ENCODE measurements at regions not wholly inside any gene's neighbourhood (a gene's known extent, or its start where the extent isn't known, plus 50 kb on each side); places are given as distances from the start of the nearest gene placed in this dataset.

- H3K36me3 ChIP-seq, result no peaks in the 10 kb centered on the region
- H3K9me3 ChIP-seq (replicated peaks), result peaks cover 24% of the 10 kb centered on the region
- TF ChIP-seq, protein P1, sequence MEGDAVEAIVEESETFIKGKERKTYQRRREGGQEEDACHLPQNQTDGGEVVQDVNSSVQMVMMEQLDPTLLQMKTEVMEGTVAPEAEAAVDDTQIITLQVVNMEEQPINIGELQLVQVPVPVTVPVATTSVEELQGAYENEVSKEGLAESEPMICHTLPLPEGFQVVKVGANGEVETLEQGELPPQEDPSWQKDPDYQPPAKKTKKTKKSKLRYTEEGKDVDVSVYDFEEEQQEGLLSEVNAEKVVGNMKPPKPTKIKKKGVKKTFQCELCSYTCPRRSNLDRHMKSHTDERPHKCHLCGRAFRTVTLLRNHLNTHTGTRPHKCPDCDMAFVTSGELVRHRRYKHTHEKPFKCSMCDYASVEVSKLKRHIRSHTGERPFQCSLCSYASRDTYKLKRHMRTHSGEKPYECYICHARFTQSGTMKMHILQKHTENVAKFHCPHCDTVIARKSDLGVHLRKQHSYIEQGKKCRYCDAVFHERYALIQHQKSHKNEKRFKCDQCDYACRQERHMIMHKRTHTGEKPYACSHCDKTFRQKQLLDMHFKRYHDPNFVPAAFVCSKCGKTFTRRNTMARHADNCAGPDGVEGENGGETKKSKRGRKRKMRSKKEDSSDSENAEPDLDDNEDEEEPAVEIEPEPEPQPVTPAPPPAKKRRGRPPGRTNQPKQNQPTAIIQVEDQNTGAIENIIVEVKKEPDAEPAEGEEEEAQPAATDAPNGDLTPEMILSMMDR (IDR thresholded peaks at IDR 0.05; ENCODE audit: borderline replicate concordance), result no peak
- peaks cover 7% of the 10 kb centered on the region for H3K4me1 ChIP-seq
- intact Hi-C loops (cut with micrococcal nuclease), result no loop called here
- no peak for DNase-seq
- H3K27me3 ChIP-seq (ENCODE audit: low read depth), result peaks cover 83% of the 10 kb centered on the region
- no peak overlapping the region for H3K27ac ChIP-seq (replicated peaks)
- no peak overlapping the region for H3K4me3 ChIP-seq
Observed at GRCh38 chr16:86018941-86019340, 120.0 kb downstream of the IRF8 start.

- Histone ChIP-seq H3K27ac (replicated peaks) (no peak overlapping the region), H3K4me1 (peaks cover 7% of the 10 kb centered on the region), H3K27me3 (ENCODE audit: low read depth) (peaks cover 80% of the 10 kb centered on the region), H3K9me3 (replicated peaks) (peaks cover 30% of the 10 kb centered on the region), H3K36me3 (no peaks in the 10 kb centered on the region), H3K4me3 (no peak overlapping the region)
- TF ChIP-seq, protein P1 (IDR thresholded peaks at IDR 0.05; ENCODE audit: borderline replicate concordance), result no peak
- intact Hi-C loops (cut with micrococcal nuclease), result no loop called here
- no peak for DNase-seq
Observed at GRCh38 chr16:86019446-86020047, 120.6 kb downstream of the IRF8 start.

- no peaks in the 10 kb centered on the region for H3K36me3 ChIP-seq
- H3K4me3 ChIP-seq, result no peak overlapping the region
- H3K4me1 ChIP-seq, result peaks cover 7% of the 10 kb centered on the region
- intact Hi-C loops (cut with micrococcal nuclease), result no loop called here
- H3K27ac ChIP-seq (replicated peaks), result no peak overlapping the region
- peaks cover 82% of the 10 kb centered on the region for H3K27me3 ChIP-seq (ENCODE audit: low read depth)
- TF ChIP-seq, protein P1 (IDR thresholded peaks at IDR 0.05; ENCODE audit: borderline replicate concordance), result no peak
- H3K9me3 ChIP-seq (replicated peaks), result peaks cover 42% of the 10 kb centered on the region
- no peak for DNase-seq
Observed at GRCh38 chr16:86020971-86021370, 122.0 kb downstream of the IRF8 start.

- peaks cover 42% of the 10 kb centered on the region for H3K9me3 ChIP-seq (replicated peaks)
- H3K4me1 ChIP-seq, result peaks cover 6% of the 10 kb centered on the region
- H3K36me3 ChIP-seq, result no peaks in the 10 kb centered on the region
- intact Hi-C loops (cut with micrococcal nuclease), result no loop called here
- H3K27me3 ChIP-seq (ENCODE audit: low read depth), result peaks cover 83% of the 10 kb centered on the region
- DNase-seq, result no peak
- no peak overlapping the region for H3K27ac ChIP-seq (replicated peaks)
- no peak overlapping the region for H3K4me3 ChIP-seq
- TF ChIP-seq, protein P1 (IDR thresholded peaks at IDR 0.05; ENCODE audit: borderline replicate concordance), result no peak
Observed at GRCh38 chr16:86022381-86022960, 123.5 kb downstream of the IRF8 start.

- TF ChIP-seq, protein P1 (IDR thresholded peaks at IDR 0.05; ENCODE audit: borderline replicate concordance), result no peak
- Histone ChIP-seq H3K9me3 (replicated peaks) (peaks cover 45% of the 10 kb centered on the region), H3K27me3 (ENCODE audit: low read depth) (peaks cover 83% of the 10 kb centered on the region), H3K4me1 (no peaks in the 10 kb centered on the region), H3K4me3 (no peak overlapping the region), H3K27ac (replicated peaks) (no peak overlapping the region), H3K36me3 (no peaks in the 10 kb centered on the region)
- no peak for DNase-seq
- intact Hi-C loops (cut with micrococcal nuclease), result no loop called here
Observed at GRCh38 chr16:86024210-86024609, 125.2 kb downstream of the IRF8 start.
